Effector CD4-positive, alpha-beta T cell (primary cell): ENCODE measurements at regions not wholly inside any gene's neighbourhood (a gene's known extent, or its start where the extent isn't known, plus 50 kb on each side); places are given as distances from the start of the nearest gene placed in this dataset.

Source experiments
- DNase-seq: peaks from one replicate; pipeline ENCODE4 v3.0.0-alpha.2; 2020

DNA sequence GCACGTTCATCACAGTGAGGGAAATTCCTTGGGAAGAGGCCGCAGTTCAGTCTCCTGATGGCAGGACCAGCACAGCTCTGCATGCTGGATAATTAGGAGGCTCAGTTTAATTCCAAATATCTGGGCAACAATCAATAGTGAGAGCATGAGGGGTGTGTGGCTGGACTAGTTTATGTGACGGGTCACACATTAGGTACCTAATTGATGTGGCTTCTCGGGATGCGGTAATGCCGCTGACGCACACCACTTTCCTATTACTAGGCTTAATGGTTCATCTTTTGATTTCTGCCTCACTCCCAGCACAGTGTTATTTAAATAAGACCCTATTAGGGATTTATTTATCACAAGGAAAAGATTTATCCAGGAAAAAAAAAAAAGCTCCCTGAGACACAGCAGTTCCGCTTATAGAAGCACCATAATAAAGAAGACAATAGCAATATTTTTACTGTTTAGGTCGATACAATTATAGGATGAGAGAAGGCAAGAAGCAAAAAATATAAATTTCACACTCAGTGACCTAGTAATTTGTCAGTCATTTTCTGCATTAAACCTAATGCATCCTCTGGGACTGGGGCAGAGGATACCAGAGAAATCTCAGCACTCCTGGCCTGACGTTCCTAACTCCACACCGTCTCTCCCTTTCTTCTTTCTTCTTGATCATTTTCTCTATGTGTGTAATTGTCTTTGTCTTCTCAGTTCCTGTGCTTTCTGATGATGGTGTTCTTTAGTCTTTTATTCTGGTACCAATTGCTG is 264.7 kb upstream of the SLC14A2 start:
- DNase-seq: no peak

DNA sequence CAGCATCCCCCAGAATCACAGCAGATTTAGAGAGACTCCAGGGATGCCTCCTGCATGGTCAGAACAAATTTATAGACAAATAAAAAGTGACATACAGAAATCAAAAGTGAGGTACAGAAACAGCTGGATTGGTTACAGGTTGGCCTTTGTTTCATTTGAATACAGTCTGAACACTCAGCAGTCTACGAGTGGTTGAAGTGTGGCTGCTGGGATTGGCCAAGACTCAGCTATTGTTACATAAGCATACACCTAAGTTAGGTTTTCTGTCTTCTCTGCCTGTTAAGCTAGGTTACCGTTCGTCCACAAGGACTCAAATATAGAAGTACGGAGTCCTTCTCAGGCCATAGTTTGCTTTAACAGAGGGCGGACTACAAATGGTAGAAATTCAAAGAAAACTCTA is 262.4 kb upstream of the SLC14A2 start:
- DNase-seq: no peak

GRCh38 chr18:45353530-45353929 is 261.7 kb upstream of the SLC14A2 start:
- no peak for DNase-seq

DNA sequence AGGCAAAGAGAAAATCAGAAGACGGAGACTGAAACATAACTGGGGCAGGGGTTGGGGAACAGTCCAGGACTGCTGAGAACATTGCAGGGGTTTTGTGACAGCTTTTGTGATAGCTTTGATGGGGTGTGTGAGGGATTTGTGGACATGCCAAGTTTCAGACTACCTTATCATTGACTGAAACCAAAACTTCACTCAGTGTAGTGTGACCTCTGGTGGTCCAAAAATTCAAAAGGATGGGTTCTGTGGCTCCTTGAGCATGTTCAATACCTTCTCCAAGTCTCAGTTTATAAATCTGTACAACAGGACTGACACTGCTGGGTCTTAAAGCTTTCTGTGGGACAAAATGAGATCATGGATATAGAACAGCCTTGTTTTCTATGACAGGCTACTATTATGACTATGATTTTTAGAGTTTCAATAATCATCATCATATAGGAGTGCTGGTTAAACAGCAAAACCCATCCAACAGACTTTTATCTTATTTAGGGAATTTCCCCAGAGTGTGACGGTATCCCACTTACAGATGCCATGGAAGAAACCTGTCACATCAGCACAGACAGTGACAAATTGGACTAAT is 259.2 kb upstream of the SLC14A2 start:
- DNase-seq: no peak

DNA sequence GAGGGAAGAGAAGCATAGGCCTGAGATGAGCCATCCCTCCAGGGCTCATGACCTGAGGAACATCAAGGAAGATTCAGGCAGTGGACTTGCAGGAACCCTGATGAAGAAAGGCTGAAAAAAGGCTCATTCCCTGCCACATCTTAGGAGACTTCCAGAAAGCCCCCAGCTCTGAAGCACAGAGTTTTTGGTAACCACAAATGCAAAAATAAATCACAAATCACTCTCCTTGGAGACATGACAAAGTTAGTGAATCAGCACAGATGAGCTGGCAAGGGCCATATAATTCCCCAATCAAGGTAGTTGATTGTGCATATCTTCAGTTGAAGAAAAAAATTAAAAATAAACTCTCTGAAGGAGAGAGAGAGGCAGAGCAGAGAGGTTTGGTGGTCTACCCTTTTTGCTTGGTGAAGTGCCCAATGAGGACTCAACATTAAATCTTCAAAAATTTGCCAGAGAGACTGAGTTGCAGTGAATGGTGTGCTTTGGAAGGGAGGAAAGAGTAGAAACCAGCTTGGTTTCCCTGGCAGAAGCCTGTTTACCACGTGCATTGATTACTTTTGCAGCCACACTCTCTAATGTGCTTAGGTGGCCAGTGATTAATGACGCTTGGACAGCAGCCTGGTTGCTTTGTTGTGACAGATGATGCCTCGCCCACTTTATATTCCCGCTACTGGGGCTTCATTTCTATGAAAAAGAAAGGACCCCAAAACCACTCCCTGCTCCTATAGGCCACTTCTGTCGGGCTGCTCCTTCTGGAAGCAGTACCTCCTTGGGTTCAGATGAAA is 257.4 kb upstream of the SLC14A2 start:
- no peak for DNase-seq

- no peak for DNase-seq
These were observed 255.8 kb upstream of the SLC14A2 start for GRCh38 chr18:45359275-45360009.

GRCh38 chr18:45361125-45361851 is 254.0 kb upstream of the SLC14A2 start:
- no peak for DNase-seq

GRCh38 chr18:45363196-45363595 is 252.1 kb upstream of the SLC14A2 start:
- DNase-seq: no peak

GRCh38 chr18:45365835-45366234 is 249.4 kb upstream of the SLC14A2 start:
- DNase-seq: no peak

DNA sequence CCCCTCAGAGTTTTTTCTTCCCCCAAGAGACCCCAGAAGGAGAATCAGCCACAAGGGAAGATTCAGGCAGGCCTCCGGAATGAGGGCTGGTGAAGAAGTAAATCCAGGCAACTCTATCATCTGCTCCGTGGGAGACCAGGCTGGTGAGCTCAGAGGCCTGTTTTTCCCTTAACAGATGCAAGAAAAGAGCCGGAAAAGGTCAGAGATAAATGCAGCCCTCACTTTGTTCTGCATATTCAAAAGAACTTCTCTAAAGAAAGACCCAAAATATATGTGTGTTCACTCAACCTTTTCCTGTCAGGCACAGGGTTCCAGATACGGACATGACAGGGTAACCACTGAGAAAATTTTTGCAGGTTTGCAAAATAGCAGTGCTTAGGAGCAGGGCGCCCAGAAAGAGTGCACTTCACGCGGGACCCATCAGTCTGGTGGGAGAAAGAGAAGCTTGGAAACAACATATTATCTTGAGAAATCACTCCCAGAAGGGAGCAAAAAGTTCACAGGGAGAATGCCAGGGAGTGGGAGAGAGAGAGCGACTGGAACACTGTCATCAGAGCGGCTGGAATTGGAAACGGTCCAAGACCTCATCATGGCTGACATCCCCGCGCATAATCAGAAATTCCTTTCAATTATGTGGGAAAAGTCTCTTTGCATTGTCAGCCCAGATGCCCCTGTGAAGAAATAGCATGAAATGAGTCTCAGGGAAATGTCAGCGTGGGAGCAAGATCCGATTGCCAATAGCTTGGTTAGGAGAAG is 244.8 kb upstream of the SLC14A2 start:
- no peak for DNase-seq

GRCh38 chr18:45373286-45373880 is 241.9 kb upstream of the SLC14A2 start:
- no peak for DNase-seq

DNA sequence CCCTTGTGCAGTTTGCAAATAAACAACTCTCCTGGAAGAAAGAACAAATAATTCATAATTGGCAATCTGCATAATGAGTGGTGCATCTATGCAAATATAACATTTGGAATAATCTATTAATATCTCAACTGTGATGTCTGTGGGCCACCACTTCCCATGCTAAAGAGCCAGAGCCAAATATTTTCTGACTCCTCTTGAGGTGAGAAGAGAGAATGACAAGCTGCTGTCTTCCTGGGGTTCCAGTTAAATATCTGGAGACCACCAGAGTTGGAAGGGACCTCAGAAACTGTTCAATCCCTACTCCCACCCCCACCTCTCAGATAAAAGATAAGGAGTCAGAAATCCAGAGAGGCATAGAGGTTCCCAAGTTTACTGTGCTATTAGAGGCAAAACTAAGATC is 241.0 kb upstream of the SLC14A2 start:
- no peak for DNase-seq

DNA sequence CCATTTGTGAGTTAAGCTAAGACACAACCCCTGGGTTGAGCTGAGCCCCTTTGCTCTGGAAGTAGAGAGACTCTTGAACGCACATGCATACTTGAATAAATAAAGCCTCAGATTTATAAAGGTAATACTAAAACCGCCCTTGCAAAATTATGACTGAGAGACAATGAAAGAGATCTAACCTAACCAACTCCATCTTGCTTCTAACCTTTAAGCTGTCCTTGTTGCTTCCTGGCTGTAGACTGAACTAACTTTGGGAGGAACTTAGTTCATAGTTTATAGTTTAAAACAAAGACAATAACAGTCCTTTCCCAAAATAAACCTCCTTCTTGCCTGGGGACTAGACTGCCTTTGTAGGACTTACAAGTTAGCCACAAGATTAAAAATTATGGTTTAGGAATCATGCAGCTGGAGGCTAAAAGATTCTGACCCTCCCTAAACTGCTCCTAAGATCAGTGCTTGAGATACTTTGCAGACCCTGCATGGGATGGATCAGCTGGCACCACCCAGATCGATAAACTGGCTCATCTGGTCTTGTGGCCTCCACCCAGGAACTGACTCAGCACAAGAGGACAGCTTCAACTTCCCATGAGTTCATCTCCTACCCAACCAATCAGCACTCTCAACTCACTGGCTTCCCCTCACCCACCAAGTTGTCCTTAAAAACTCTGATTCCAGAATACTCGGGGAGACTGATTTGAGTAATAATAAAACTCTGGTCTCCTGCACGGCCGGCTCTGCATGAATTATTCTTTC is 240.2 kb upstream of the SLC14A2 start:
- no peak for DNase-seq

DNA sequence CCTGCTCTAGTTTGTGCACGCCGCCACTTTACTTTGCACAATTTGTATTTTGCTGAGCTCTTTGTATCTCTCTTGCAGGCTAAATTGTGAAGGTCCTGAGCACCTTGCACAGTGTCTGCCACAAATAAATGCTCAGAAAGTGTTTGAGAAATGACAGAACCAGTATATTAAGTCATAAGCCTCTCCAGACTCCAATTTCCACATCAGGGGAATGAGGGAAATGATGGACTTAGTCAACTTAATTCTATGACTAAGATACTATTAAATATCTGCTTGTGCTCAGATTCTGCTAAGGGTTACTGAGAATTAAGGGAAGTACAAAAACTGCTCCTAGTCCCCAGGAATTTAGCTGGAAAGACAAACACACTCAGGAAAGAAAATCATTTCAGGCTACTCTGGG is 239.1 kb upstream of the SLC14A2 start:
- no peak for DNase-seq

DNA sequence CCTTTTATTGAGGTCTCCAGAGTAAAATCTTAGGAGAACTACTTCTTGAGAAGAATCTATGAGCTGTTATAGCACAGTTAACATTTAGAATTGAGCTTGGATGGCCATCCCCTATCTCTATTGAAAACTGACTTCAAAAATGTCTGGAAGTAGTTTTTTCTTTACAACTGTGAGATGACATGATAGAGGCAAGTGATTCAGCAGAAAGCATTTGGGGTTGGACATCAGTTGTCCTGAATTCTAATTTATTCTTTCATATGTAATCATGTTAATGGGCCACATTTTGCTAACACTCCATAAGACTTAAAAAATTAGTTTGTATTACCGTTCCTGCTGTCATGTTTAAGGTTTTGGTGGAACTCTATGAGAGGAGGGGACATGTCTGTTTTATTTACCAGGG is 237.0 kb upstream of the SLC14A2 start:
- DNase-seq: no peak

DNA sequence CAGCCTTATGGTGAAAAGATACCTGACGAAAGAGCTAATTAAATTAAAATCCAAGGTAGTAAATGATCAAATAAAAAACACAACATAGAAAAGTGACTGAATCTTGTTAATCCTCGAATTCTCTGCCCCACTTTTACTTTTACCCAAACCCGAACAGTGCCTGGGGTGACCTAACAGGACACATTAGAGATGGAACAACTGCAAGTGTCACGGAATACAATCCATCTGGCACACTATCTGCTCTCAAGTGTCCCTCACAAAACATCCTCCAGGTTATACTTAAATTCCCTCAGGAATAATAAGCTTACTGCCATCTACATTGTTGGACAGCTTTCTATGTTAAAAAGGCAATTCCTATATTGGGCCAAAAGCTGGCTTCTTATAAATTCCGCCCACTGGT is 236.3 kb upstream of the SLC14A2 start:
- no peak for DNase-seq

DNA sequence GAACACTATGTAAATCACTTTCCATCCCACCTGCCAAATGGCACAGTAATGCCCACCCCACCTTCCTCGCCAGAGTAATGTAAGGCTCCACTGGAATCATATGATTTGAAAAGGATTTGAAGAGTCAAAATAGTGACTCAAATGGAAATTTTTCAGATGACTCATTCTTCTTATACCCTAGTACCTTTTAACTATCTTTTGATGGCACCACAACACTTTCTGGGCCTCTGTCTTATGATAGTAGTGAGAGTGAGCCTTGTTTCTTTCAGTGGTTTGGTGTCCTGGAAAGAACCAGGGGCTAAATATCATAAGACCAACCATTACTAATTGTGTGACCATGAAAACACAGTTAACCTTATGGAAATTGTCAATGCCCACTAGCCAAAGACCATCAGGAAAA is 235.4 kb upstream of the SLC14A2 start:
- no peak for DNase-seq

DNA sequence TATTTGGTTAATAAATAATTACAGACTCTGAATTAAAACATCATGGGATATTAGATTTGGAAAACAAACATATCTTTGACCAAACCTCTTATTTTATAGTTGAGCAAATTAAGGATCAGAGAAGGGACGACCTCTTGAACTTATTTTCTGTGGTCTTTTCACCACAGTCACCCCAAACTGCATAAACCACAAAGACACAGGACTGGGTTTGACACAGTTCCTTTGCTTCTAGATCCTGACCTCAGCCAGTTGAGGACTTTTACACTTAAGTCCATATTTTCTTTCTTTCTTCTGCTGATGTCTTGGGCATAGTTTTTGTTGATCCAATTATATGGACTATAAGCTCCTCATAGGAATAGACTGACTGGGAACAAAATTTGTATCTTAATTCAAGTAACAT is 234.0 kb upstream of the SLC14A2 start:
- no peak for DNase-seq

DNA sequence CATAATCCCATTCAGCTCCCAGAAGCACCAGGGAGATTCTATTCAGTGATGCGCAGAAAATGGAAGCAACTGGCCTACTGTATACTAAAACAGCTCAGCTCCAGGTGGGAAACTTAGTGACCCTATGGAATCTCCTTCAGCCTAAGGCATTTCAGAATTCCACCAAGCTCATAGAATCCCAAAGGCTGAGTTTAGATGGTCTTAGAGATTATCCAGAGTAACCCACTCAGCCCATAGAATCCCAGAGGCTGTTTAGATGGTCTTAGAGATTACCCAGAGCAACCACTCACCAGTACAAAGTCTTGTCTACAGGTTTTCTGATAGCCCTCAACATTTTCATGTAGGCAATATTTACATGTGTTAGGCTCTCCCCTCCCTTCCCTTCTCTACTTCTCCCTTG is 232.0 kb upstream of the SLC14A2 start:
- DNase-seq: no peak

GRCh38 chr18:45384137-45384961 is 230.9 kb upstream of the SLC14A2 start:
- DNase-seq: no peak
